Medulla oblongata (tissue), 1 donor: ENCODE measurements at regions not wholly inside any gene's neighbourhood (a gene's known extent, or its start where the extent isn't known, plus 50 kb on each side); places are given as distances from the start of the nearest gene placed in this dataset.
"Not testable (repeated sequence)": the region's sequence is repeated elsewhere in the genome, so short reads cannot be mapped to it uniquely, and the experiment has no call there.

Experiments
- DNase-seq: peaks from one replicate; pipeline ENCODE4 v3.0.0-alpha.2; 2015; ENCODE audit errors: extremely low spot score

DNA sequence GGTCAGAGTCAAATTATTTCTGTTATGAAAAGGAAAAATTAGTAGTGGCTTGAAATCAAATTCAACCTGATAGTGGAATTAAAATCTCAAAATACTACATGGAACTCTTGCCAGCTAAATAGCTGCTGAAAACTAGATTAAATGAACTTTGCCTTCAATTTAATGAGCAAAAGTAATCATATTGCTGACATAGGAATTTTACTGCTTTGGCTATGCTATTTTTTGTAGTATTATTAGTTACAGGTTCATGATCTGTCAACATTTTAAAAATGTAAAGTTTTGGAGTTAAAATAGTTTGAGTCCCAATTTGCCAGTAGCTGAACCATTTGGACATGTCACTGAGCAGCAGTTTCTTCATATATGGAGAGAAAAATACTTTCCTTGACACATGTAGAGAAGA, 81.4 kb downstream of the RERGL start:
- DNase-seq, result no peak

DNA sequence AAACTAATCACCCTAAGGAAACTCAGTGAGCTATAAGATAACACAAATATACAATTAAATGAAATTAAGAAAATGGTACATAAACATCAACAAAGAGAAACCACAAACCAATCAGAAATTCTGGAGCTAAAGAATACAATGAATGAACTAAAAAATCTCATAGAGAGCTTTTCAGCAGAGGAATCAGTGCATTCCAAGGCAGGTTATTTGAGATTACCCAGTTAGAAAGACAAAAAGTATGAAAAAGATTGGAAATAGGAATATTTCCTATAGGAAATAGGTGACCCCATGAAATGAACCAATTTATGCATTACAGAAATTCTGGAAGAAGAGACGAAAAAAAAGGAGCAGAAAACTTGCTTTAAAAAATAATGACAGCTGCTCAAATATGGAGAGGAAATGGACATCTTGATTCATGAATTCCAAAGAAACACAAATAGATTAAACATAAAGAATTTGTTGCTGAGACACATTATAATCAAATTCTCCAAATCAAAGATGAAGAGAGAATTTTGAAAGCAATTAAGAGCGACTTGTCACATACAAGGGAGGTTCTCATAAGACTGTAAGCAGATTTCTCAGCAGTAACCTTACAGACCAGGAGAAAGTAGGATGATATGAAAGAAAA, 90.7 kb downstream of the RERGL start:
- no peak for DNase-seq

DNA sequence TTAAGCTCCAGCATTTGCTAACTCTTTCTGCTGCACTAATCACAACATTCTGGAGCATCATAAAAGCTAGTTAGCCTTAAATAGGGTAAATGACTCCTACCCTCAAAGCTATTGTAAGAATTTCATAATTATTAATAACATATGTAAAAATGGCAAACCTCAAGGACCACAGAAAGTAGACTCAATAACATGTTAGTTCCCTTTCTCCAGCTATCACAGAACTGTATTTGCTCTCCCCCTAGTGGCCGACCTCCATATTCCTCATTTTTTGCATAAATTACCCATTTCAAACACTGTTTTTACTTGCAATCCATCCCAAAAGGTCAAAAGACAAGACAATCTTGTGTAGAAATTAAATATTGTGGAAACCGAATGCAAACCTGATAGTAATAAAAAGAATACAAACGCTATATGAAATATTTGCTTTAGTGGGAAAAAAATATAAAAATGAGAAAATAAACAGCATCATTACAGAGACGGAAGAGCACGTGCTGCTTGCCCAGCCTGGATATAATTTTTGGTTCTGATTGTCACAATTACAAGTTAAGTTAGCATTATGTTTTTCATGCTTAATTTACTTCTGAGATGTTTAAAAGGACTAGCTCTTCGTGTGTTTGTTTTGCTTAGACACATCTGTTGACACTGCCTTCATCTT, 97.9 kb downstream of the RERGL start:
- peak; percentile 64 for DNase-seq

DNA sequence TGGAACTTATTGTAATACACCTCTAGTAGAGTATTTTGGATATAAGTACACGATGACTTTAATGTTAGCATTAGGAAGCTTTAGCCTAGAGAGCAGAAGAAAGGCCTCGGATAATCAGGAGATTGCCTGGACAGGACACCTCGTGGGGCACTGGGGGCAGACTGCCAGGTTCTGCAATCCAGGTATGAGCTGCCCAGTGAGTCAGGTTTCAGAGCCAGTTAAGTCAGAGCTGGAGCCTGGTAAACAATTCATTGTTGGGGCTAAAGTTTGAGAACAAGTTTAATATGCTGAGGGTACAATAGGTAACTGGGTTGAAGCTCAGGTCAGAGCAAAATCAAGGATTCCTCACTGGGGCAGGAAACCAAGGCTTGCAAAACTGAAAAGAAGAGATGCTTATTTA, 107.4 kb downstream of the RERGL start:
- no peak for DNase-seq

DNA sequence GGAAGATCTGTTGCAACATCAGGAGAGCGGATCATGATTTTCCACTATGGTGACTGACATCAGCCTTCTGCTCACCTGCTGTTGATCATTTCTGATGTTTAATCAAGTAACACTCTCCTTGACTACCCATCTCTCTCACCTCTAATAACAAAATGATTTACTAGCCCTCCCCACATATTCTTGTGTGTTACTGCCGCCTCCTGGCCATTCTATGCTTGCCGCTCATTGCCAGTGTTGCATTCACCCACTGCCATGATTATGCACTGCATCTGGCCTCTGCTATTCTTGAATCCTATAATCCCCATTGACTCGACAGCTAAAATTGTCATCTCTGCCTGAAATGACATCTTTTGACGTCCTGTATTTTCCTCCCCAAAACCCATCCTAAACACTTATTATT, 113.8 kb downstream of the RERGL start:
- no peak for DNase-seq

DNA sequence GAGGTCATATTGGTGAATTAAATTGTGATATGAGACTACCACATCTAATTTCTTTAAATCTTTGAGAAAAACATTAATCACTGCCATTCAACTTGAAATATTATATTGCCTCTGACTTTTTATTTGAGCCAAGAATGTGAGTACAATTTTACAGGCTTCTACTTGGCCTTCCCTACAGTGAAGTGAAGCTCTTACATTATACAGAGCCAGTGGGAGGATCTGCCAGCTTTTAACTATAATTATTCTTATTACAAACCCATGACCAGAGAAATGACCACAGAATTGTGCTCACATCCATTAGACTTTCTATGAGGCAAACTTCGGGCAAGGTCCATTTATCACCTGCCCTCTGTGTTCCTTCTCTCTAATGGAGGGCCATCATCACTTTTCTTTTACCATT, 114.2 kb downstream of the RERGL start:
- DNase-seq, result no peak

DNA sequence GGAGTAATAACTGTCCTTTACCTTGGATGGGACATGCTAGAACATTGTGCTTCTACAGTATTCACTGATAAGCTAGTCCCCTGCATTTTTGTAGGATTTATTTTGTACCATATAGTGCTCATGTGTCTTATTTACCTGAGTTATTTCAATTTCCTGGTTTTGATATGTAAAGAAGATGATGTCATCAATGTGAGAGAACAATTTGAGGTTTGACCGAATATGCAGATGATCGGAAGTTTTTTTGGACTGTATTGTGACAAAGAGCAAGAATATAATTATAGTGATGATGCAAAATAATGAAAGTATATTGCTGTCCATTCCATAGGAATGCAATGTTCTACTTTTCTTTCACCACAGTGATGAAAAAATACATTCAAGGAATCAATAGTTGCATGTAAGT, 114.8 kb downstream of the RERGL start:
- DNase-seq, result no peak

DNA sequence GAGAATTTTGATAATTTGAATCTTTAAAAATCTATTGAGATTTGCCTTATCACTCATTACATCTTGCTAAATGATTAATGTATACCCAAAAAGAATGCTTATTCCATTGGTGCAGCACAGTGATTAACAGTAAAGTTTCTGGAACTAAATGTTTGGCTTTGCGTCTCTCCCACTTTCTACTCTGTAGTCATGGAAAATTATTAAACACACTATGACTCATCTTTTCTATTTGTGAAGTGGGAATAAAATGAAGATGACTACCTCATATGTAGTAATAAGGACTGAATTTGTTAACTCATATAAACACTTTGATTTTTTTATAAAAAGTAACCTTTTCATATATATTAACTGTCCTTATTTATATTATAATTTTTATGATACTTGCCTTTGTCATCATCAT, 118.1 kb downstream of the RERGL start:
- DNase-seq, result no peak

DNA sequence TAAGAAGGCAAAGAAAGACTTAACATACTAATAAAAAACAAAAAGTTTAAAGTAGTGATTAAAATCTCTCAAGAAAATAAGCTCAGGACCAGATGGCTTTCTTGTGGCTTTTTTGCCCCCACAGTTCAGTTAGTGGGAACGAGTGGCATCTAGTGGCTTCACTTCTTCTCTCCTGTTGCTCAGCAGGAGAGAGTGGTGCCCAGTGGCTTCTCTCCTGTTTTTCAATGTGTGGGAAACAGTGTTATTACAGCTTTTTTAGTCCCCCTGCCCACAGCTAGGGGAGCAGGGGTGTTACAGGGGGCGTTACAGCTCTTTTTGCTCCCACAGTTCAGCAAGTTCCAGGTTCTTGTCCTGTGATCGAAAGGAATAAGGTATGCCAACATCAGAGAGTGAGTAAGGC, 135.2 kb downstream of the RERGL start:
- no peak for DNase-seq

DNA sequence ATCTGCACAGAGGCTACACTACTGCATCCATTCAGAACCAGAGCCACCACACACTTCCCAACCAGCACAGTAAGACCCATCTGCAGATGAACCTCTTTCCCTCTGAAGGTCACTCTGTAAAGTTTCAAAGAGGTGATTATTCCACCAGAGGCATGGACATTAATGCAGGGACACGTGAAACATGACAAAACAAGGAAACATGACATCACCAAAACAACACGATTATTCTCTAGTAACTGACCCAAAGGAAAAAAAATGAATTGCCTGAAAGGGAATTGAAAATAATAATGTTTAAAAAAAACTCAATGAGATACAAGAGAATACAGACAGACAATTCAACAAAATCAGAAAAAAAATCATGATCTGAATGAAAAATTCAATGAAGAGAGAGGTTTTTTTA, 139.1 kb downstream of the RERGL start:
- no peak for DNase-seq

DNA sequence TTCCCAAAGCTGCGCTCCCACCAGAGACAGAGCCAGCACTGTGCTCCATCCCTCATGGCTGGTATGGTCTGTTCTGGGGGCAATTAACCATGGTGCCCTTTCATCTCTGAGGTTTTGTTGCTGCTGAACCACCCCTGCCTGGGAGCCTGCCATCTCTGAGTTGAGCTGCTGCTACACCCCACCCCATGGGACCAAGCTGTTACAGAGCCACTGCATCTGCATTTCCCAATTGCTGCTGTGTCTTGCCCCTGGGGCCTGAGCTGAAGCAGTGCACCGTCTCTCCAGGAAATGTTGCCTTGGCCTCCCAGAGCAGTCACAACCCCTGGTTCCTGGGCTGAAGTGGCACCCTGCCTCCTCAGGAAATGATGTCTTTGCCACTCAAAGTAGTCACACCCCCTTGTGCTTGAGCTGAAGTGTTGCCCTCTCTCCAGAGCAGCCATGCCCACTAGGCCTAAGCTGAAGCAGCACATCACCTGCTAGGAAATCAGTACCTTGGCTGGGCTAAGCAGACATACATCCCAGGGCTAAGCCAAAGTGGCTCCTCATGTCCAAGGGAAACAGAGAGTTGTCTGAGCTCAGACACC, 140.3 kb downstream of the RERGL start:
- no peak for DNase-seq

DNA sequence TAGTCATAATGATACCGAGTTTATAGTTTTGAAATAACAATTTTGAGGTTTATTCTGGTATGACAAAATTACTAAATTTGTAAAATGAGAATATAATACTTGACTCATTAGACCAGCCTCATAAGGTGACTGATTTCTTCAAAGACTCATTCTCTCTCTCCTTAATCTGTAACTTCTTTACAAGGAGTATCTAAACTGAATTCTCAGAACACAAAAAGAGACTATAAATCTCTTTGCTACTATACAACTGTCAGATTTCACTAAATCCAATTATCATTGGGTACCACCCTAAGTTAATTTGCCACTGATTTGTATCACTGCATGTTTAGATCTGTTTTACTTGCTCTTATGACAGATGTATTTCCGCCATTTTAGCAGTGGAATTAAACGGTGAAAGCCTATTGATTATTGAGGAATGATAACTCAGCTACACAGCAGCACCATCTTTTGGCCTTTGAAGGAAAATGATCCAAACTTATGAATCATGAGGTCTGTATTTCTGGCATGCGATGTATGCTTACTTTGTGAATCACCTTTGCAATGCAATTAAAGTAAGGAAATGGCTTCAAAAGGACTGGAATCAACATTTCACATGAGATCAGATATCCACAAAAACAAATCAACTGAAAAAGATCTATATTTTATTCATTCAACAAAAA, 161.2 kb downstream of the RERGL start:
- no peak for DNase-seq

DNA sequence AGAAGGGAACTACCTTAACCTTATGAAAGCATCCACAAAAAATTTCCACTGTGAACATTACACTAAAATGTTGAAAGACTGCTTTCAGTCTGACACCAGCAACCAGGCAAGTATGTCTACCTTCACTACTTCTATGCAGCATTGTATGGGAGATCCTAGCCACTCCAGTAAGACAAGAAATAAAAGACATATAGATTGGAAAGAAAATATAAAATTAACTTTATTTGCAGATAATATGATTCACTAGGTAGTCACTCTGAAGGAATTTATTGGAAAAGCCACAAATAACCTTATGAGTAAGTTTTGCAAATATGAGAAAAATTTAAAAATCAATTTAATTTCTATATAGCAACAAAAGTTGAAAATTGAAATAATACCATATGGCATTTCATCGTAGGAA, 172.0 kb downstream of the RERGL start:
- DNase-seq, result no peak

DNA sequence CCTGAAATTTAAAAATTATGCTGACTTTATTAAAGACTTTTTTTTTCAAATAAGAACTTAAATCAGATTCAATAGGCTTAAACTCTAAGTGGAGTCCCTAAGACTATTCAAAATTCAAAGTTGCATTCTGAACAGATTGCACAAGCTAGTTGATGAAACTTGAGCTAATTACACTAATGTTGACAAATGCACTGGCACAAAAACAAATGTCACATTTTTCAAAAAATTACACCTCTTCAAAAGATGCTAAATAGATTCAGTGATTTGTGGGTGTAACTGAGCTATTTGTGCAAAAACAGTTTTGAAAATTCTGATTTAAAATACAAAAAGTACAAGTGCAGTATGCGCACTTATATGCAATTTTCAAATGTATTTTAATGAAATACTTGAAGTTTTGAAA, 205.4 kb downstream of the RERGL start:
- no peak for DNase-seq

DNA sequence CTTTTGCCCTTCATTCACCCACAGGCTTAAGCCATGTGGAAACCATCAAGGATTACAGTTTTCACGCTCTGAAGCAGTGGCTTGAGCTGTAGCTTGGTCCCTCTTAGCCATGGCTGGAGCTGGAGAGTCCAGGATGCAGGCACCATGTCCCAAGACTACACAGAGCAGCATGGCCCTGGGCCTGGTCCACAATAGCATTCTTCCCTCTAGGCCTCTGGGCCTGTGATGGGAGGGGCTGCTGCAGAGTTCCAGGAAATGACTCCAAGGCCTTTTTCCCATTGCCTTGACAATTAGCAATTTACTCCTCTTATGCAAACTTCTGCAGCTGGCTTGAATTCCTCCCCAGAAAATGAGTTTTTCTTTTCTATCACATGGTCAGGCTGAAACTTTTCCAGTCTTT, 211.3 kb downstream of the RERGL start:
- no peak for DNase-seq

DNA sequence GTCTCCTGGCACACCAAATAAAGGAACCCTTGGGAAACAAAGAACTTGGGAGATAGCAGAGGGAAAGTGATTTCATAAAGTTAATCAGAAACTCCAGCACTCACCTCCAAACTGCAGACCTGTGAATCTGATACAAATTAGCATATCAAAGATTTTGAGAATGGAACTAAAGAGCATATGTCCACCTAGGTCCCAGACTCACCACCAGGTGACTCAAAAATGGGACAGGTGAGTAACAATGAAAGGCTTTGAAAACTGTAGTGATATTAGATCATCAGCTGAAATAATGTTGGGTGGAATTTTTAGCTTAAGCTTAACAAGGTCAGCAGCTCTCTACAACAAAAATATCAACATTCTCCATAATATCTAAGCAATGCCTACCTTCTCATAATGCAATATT, 214.8 kb downstream of the RERGL start:
- DNase-seq, result no peak

DNA sequence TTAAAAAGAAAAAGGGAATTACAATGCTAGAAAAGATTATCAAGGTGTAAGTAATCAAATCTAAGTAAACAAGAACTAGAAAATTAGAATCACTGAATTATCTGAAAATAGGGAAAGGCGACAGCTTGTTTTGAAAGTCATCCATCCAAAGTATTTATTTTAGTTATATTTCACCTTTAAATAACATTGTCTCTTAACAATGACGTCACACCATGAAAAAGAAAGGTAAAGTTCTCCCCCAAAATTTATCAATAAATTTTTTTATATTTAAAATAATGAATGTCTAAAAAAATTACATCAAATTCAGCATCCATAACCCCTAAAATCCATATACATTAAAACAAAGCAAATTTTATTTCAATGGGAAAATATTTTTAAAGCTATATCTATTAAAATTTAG, 223.2 kb downstream of the RERGL start:
- no peak for DNase-seq

DNA sequence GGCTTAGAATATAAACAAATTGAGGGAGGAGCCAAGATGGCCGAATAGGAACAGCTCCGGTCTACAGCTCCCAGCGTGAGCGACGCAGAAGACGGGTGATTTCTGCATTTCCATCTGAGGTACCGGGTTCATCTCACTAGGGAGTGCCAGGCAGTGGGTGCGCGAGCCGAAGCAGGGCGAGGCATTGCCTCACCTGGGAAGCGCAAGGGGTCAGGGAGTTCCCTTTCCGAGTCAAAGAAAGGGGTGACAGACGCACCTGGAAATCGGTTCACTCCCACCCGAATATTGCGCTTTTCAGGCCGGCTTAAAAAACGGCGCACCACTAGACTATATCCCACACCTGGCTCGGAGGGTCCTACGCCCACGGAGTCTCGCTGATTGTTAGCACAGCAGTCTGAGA, 234.4 kb downstream of the RERGL start:
- DNase-seq, result not testable (repeated sequence)

DNA sequence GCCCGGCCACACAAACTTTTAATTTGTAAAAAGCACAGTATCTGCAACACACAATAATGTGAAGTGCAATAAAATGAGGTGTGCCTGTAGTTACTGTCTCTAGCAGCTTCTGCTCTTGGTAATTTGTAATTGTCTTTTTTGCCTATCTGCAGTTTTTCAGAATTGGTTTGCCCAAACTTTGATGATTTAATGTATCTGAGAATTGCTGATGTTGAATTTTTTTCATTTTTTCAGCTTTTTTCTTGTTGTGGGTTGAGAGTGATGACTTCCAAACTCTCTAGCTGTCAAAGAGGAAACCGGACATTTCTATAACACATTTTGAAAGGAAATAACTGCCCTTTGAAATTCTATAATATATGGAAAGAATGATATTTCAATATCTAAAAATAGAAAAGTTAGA, 236.9 kb downstream of the RERGL start:
- no peak for DNase-seq

DNA sequence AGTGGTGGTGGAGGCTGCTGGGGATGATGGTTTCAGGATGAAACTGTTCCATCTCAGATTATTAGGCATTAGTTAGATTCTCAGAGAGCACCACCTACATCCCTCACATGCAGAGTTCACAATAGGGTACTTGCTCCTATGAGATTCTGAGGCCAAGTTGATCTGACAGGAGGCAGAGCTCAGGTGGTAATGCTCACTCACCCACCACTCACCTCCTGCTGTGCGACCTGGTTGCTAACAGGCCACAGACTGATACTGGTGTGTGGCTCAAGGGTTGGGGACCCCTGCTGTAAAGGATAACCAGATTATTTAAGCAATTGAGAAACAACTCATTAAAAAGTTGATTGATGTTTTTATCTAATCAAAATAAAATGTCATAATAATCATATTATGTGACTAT, 248.5 kb downstream of the RERGL start:
- no peak for DNase-seq

DNA sequence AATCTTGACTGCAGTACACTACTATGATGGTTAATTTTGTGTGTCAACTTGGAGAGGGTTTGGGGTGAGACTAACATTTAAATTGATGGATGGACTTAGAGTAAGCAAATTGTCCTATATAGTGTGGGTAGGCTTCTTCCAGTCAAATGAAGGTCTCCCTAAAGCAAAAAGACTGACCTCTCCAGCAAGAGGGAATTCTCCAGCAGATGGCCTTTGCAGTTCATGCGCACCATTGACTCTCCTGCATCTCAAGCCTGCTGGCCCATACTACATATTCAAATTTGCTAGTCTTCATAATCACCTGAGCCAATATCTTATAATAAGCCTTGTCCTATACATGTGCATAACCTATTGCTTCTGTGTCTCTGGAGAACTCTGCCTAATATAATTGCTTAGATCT, 260.2 kb downstream of the RERGL start:
- no peak for DNase-seq

DNA sequence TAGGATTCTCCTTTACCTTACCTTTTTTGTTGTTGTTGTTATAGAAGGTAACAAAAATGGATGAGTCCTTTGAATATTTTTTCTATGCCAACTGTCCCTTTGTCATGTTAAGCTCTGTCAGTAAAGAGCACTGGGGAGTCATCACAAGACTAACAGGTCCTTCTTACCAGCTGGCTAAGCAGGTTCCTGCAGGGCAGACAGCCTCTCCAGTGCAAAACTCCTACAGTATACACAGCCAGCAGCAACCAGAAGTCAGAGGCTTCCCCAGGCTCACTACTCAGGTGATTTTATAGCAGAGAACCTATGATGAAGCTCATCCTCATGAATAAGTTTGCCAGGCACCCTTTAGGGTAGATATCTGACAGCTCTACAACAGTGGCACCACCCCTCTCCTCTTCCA, 271.1 kb downstream of the RERGL start:
- DNase-seq, result no peak

DNA sequence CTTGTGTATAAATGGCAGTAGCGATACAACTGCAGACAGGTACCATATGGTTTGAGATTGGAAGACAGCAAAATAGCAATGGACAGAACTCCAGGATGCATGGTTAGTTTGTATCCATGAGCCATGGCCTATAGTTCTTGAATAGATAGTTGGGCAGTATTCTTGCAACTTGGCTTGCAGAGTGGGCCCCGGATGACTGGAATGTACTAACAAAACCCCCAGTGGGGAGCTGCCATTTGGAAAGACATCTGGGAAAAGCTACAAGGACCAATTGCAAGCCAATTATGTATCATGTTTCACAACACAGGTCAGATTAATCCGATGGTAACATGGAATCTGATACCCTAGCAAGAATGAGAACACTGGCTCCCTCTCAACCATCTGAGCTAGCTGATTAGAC, 279.6 kb downstream of the RERGL start:
- no peak for DNase-seq
